GM18502 (cell line): ENCODE measurements at regions not wholly inside any gene's neighbourhood (a gene's known extent, or its start where the extent isn't known, plus 50 kb on each side); places are given as distances from the start of the nearest gene placed in this dataset.

Experiments
- ATAC-seq: cut with Tn5 transposase; IDR thresholded peaks from one replicate; pipeline ENCODE4 v1.9.1; 2021; ENCODE audit warnings: mild to moderate bottlenecking; ENCODE audit not compliant: unreplicated experiment, poor library complexity

DNA sequence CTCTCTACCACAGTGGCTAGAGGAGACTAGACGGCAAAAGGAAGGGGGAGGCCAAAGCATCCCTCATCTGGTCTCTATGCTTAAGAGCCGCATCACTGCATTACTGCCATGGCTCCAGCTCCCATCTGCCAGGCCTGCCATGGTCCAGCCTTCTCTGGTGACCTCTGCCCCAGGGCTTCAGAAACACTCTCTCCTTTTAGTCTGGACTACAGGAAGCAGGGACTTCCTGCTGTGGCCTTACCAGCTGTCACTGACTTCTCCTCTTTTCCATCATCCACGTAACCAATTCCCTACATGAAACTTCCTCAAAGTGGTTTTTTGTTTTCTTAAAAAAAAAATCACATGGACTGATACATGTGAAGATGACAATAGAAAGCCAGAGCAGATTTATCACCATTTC is 323.1 kb upstream of the NFIA start:
- ATAC-seq: no peak

DNA sequence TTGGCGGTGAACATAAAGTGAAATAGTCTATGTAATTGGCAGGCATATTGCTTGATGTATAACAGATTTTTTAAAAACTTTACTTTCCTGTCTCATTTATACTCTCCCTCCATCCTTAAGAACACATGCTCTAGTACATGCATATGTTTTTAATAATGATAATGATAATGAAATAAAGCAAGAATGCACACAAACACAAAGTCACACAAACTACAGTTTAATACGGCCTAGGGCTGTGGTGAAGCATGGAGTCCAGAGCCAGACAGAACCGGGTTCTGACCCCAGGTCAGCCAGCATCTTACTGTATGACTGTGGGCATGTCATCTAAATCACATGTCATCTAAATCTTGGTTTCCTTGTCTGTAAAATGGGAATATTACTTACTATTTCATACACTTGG is 324.9 kb upstream of the NFIA start:
- ATAC-seq: no peak

DNA sequence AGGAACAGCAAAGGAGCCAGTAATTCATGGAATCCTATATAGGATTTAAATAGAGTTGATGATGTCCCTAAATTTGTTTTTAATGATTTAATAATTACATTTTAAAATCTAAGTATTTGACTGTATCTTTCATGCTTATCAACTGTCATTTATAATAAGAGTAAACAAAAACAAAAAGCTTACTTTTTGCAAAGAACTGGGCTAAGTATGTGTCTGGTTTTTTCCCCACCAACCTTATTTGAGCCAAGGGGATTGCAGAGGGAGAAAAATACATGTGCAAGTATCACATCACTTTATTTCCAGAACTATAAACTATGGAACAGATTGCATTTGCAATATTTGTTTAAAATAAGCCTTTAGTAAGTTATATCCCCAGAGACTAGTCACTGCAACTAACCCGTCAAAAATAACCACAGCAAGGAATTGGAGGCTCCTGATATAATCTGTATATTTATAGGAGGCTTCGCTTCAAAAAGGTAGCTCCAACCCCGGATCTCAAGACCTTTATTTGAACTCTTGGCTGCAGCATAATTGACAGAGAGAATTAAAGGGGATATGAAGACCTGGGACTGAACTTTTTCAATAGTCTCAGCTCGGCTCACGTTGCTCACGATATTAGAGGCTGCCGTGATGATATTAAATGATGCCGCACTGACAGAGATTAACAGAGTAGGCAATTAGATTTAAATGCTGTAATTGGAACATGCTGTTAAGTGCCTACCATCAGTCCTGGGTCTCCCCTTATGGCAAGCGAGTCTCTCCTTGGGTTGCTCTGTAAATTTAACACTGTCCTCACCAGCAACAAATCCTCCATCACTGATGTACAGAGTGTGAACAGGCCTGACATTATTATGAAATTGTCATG is 329.1 kb upstream of the NFIA start:
- ATAC-seq: no peak

DNA sequence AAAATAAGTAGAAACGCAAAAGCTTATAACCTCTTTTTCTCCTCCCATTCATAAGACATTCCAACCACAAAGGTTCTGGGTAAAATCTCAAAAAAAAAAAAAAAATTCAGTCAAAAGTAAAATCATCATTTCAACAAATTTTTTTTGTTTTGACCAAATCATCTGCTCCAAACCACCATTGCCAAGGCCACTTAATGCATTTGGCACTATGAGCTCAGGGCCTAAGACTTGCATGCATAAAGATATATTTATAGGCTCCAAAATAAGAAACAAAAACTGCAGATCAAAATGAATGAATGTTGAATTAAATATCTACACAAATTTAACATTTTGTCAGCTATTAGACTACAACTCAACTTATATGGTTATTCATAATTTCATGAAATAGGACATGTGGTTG is 331.1 kb upstream of the NFIA start:
- ATAC-seq: no peak

DNA sequence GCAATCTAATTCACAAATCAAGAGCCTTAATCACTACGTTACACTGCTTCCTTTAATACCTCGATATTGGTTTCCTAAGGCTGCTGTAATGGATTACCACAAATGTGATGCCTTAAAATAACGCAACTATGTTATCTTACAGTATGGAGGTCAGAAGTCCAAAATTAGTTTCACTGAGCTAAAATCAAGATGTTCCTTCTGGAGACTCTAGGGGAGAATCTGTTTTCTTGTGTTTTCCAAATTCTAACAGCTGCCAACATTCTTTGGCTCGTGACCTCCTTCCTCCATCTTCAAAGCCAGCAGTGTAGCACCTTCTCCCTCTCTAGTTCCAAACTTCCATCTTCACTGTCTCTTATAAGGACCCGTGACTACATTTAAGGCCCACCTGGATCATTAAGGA is 335.0 kb upstream of the NFIA start:
- no peak for ATAC-seq

DNA sequence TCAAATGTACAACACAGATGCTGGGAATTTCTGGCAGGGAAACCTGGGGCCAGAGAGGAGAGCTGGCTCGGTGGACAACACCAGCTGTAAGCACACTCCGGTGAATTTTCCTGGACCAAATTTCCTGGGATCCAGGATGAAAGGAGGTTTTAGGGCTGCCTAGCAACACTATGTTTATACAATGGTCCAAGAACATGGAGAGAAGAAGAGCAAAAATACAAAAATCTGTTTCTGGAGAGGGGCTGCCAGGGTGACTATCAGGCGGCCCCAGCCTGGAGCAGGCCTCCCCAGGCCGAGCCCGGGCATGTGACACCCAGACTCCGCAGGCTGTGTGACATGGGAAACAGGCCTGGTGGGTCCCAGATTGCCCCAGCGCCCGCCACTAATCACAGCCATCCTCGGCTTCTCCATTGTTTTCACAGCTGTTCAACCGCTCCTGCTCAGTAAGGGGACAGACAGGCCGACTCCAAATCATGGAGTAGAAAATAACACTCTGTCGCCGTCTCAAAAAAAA is 336.0 kb upstream of the NFIA start:
- ATAC-seq: no peak

DNA sequence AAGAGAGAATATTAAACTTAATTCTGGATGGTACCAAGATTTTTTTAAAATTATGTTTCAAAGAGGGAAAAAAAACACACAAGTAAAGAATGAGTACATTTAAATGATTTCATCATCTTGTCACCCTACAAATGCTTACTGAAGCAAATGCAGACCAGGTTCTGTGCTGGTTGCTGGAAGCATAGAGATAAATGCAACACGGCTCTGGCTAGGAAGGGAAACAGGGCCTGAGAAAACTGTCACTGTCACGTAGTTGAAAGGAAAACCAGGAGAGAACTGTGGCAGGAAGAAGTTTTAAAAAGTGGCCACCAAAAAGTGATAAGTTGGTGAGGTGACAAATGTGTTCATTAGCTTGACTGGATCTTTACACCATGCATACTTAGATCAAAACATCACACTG is 336.9 kb upstream of the NFIA start:
- no peak for ATAC-seq

DNA sequence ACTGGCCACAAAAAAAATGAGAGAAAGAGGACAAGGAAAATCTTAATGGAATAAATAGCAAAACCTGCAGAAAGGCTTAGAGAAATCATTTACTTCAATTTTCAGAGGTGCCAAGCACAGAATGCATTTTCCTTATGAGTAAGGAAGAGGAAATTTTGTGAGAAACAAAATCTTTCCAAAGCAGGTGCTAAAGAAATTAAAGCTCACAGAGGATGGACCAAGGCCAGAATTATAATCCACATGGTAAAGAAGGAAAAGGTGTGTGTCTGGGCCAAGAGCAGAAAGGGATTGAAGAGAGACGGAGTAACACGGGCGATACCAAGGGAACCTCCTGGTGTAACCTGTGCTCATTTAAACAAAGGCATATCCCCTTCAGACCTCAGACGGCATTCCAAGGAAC is 340.0 kb upstream of the NFIA start:
- no peak for ATAC-seq

DNA sequence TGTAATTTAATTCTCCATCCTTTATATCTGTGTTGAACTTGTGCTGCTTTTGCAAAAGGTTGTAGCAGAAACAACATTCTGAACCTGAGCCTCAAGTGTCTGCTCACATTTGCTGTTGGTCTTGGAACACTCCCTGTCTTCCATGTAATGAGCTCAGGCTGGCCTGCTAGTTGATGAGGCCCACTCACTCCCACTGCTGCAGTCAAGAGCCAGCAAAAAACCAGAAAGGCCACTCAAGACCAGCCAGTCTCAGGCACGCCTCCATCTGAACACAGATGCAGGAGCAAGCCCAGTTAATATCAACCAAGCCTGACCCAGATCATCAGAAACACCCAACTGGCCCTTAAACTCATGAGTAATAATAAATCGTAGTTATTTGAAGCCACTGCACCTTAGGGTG is 342.2 kb upstream of the NFIA start:
- ATAC-seq: no peak

DNA sequence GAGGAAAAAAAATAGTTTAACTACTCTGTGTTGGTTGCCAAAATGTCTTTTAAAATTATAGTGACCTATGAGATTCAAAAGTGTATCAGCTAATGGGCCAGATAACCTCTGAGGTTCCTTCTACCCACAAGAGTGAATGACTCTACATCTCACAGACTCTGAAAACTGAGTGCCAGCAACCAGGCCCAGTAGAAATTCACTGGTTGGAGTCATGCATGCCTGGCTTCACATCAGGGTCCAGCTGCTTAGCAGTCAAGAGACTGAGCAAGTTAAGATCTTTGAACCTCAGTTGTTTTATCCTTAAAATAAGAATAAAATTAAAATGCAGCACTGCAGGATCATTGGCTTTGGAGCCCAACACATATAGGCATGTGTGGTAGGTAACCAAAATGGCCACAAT is 342.6 kb upstream of the NFIA start:
- no peak for ATAC-seq

DNA sequence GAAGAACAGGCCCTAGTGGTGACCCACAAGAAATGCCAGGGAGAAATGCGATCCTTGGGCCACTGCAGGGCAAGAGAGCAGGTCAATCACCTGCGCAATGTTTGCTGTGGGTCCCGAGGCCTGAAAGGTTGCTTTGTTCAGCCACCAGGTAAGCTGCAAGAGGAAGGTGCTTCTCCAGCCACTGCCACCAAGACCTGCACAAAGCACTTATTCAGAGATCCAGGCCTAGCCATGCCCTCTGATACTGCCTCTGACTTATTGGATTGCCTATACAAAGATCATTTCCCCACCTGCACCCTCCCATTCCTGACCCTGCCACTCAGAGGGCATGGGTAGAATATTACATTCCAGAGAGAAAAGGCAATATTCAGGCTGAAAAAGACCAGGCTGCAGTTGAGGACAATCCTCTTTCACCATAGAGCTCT is 349.4 kb upstream of the NFIA start:
- no peak for ATAC-seq

DNA sequence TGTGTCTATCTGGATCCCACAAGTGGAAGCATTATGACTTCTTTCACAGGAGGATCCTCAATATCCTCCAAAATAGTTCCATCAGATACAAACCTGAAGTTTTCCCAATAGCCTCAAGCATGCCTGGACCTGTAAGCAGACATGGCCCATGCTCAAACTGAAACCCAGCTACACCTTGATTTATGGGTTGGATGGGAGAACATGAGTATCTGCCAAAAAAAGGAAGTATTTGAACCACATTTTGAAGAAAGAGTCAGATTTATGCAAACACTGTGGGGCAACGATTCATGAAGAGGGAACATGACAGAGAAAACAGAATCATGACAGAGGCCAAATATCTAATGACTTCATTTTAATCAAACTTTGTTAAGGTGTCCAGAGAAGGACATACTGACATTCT is 351.0 kb upstream of the NFIA start:
- no peak for ATAC-seq

DNA sequence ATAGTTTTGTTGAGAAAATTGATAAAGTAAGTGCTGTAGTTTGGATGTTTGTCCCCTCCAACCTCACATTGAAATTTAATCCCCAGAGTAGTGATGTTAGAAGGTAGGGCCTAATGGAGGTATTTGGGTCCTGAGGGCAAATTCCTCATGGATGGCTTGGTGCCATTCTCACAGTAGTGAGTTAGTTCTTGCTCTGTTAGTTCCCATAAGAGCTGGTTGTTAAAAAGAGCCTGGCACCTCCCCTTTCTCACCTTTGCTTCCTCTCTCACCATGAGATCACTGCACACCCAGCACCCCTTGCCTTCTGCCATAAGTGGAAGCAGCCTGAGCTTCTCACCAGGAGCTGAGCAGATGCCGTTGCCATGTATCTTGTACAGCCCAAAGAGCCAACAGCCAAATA is 354.8 kb upstream of the NFIA start:
- no peak for ATAC-seq

DNA sequence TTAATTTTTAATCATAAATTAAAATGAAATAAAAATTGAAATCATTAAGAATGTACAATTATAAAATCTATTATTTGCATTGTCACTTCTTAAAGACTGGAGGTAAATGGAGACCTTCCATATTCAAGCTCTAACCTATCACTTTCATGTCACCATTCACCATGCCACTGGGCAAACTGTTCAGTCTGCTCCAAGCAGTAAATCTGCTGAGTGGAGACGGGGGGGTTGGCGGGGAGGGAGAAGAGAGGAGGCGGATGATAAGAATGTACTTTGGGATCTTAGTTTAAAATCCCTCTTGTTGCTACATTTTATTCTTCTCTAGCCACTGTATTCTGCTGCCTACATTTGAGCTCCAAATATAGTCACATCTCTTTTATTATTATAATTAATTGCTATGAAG is 365.9 kb upstream of the NFIA start:
- no peak for ATAC-seq

DNA sequence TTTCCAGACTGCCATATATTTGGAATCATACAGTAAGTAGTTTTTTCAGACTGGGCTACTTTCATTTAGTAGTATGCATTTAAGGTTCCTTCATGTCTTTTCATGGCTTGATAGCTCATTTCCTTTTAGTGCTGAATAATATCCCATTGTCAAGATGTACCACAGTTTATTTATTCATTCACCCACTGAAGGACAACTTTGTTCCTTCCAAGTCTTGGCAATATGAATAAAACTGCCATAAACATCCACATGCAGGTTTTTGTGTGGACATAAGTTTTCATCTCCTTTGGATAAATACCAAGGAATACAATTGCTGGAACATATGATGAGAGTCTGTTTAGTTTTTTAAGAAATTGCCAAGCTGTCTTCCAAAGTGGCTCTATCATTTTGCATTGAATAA is 366.4 kb upstream of the NFIA start:
- no peak for ATAC-seq

DNA sequence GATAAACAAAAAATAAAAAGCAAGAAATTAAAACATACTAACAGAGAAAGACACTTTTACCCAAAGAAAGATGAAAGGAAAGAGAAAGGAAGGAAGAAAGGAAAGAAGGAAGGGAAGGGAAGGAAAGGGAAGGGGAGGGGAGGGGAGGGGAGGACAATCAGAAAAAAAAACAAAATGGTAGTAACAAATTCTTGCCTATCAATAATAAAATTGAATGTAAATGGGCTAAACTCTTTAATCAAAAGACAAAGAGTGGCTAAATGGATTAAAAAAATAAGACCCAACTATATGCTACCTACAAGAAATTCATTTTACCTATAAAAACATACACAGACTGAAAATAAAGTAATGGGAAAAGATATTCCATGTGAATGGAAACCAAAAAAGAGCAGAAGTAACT is 372.9 kb upstream of the NFIA start:
- no peak for ATAC-seq

DNA sequence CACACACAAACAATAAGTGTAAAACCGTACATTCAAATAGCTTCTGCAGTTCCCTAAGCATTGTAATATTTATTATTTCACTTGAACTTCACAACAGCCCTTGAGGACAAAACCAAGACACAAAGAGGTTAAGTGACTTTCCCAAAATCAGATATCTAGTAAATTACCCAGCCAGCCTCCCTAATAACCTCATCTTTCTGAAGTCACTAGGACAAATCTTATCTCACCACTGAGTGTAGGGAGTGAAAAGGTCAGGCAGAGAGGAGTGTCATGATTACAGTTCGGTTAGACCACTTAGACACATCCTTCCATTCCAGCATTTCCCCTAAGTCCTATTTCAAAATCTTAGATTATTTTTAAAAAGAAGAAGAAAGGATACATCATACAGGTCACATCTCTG is 377.3 kb upstream of the NFIA start:
- no peak for ATAC-seq

DNA sequence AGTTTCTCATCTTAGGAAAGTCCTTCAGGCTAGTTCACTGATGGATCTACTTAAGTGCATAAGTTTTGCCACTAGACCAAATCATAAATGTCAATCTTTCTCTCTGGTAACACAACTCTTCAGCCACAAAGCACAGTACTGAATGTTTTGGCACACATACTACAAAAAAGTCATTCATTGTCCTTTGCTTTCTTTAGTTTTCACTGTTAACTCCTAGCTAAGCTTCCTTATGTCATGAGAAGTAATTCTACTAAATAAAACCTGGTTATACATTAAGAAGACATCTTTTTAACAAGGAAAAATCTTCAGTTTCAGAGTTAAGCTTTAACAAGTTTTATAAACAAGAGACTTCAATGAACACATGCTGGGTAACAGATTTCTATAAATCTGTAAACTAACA is 379.2 kb upstream of the NFIA start:
- ATAC-seq: no peak

DNA sequence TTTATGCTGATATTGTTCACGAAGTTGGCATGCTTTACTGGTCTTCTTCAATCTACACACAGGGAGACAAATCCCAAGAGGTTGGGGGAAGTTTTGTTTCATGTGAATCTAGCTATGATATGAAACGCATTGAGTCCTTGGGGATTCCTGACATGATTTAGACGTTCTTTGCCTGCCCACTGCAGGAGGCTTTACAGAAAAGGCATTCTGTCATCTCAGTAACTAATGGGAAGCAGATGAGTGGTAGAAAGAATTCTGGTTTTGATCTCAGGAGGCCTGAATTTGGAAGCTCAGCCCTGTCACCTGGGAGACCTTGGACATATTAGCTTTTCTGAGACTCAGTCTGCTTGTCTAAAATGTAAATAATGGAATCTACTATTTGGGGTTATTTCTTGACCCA is 383.0 kb upstream of the NFIA start:
- ATAC-seq: no peak

DNA sequence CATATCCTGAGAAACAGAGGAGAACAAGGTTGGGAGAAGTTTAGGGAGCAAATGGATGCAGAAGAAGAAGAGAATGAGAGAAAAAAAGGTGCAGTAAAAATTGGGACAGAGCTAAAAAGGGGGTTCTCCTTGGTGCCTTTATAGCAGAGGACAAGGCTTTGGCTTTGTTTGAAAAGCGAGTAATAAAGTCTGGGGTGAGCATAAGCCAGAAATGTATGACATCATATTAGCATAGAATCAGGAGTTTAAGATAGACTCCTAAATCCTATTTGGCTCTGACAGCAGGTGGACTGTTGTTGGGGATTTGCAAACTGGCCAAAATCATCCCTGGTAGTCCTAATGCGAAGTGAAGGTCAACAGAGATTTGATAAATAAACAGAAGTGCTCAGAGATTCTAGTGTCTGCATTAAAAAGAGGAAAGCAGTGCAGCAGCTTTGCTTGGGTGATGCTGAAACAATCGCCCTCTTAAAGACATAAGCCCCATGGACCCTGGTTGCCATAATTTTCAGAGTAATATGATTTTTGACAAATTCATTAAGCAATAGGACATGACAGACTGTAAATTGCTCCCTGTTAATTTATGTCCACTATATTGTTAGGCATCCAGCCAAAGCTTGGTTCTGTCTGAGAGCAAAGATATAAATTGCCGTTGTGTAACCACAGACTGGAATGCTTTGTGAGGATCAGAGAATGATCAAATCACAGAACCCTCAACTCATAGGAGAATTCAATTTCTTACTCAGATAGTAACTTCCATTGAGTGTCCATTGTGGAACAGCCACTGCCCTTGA is 385.0 kb upstream of the NFIA start:
- ATAC-seq: no peak

DNA sequence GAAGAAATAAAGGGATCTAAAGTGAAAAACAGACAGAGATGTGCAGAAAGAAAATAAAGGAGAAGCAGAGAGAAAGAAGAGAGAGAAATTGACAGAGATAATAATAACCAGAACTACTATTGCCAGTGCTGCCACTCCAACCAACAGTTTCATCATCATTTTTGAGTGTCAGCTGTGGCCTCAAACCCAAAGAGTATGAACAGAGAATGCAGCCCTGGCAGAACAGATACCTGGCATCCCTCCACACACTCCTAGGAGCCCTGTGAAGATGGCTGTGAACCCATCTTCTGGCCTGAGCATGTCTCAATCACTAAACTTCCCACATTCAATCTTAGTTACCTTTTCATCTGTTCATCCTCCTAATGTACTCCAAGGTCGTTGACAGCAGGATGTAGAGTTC is 385.8 kb upstream of the NFIA start:
- ATAC-seq: no peak
